PFSK-1 (cell line): ENCODE measurements at regions not wholly inside any gene's neighbourhood (a gene's known extent, or its start where the extent isn't known, plus 50 kb on each side); places are given as distances from the start of the nearest gene placed in this dataset.

Experiments
- POLR2AphosphoS5 ChIP-seq: IDR thresholded peaks from 2 replicates; pipeline ENCODE4 v1.6.1; 2012; ENCODE audit warnings: low read depth, mild to moderate bottlenecking, control low read depth, low read length, moderate library complexity
- TAF1 ChIP-seq: IDR thresholded peaks from 2 replicates; pipeline ENCODE4 v1.6.1; 2012; ENCODE audit warnings: low read length, control low read depth, borderline replicate concordance; ENCODE audit not compliant: insufficient read depth

DNA sequence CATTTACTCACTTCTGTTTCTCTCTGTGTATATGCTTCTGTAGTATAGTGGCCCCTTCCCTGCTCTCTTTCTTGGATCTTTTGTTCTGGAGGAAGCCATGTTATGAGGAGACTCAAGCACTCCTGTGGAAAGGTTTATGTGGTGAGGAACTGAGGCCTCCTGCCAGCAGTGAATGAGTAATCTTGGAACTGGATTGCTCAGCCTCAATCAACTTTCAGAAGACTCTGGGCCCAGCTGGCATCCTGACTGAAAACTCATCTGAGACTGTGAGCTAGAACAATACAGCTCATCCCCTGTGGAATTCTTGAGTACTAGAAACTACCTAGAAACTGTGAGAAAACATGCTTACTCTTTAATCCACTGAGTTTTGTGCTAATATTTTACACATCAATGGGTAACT is 133.1 kb upstream of the ZKSCAN2 start:
- TF ChIP-seq POLR2AphosphoS5, result no peak
- no peak for TF ChIP-seq TAF1
